Smooth muscle cell (in vitro differentiated cells): ENCODE measurements at regions not wholly inside any gene's neighbourhood (a gene's known extent, or its start where the extent isn't known, plus 50 kb on each side); places are given as distances from the start of the nearest gene placed in this dataset.

ENCODE experiments used
- DNase-seq: peaks from one replicate; lab custom pipeline; 2025; ENCODE audit not compliant: unreplicated experiment; lab: John Stamatoyannopoulos, UW
- H2AFZ ChIP-seq: fragments of 200-600 bp; sonication (generic); 2 replicates; pipeline ENCODE4 v1.6.0; 2016; ENCODE audit warnings: antibody characterized with exemption, low read depth, mild to moderate bottlenecking
- H3F3A ChIP-seq: fragments of 200-600 bp; sonication (generic); 2 replicates; pipeline ENCODE4 v1.6.0; 2017; ENCODE audit warnings: antibody characterized with exemption, low read depth
- H3K27ac ChIP-seq: fragments of 200-600 bp; sonication (generic); 2 replicates; pipeline ENCODE4 v1.5.1; 2016; ENCODE audit warnings: low read depth, mild to moderate bottlenecking
- H3K27me3 ChIP-seq: fragments of 200-600 bp; sonication (generic); 2 replicates; pipeline ENCODE4 v1.6.1; 2016; ENCODE audit warnings: low read depth, mild to moderate bottlenecking
- H3K36me3 ChIP-seq: fragments of 200-600 bp; sonication (generic); 2 replicates; pipeline ENCODE4 v1.5.1; 2016; ENCODE audit warnings: low read depth
- H3K4me1 ChIP-seq: fragments of 200-600 bp; sonication (generic); 2 replicates; pipeline ENCODE4 v1.5.1; 2016; ENCODE audit warnings: low read depth
- H3K4me2 ChIP-seq: fragments of 200-600 bp; sonication (generic); 2 replicates; pipeline ENCODE4 v1.6.0; 2016; ENCODE audit warnings: mild to moderate bottlenecking
- H3K4me3 ChIP-seq: fragments of 200-600 bp; sonication (generic); 2 replicates; pipeline ENCODE4 v1.5.1; 2016; ENCODE audit warnings: mild to moderate bottlenecking
- H3K79me2 ChIP-seq: fragments of 200-600 bp; sonication (generic); 2 replicates; pipeline ENCODE4 v1.6.0; 2016; ENCODE audit warnings: low read depth, mild to moderate bottlenecking
- H3K9ac ChIP-seq: fragments of 200-600 bp; sonication (generic); 2 replicates; pipeline ENCODE4 v1.6.0; 2016; ENCODE audit warnings: low read depth
- H3K9me3 ChIP-seq: fragments of 200-600 bp; sonication (generic); replicated peaks from 2 replicates; pipeline ENCODE4 v1.5.1; 2016; ENCODE audit warnings: low read depth
- H4K20me1 ChIP-seq: fragments of 200-600 bp; sonication (generic); 2 replicates; pipeline ENCODE4 v1.6.0; 2016; ENCODE audit warnings: low read depth
- WGBS: methylation state at CpG from one replicate; pipeline ENCODE4 v1.1.7; 2016; ENCODE audit warnings: low lambda C conversion rate; 5-methylcytosine and 5-hydroxymethylcytosine counted together
- TF ChIP-seq, protein P1 (sequence below): fragments of 200-600 bp; sonication (generic); IDR thresholded peaks from 2 replicates; pipeline ENCODE4 v1.5.1; 2017; ENCODE audit warnings: borderline replicate concordance, mild to moderate bottlenecking, antibody characterized with exemption; ENCODE audit not compliant: insufficient read depth, poor library complexity, severe bottlenecking

DNA sequence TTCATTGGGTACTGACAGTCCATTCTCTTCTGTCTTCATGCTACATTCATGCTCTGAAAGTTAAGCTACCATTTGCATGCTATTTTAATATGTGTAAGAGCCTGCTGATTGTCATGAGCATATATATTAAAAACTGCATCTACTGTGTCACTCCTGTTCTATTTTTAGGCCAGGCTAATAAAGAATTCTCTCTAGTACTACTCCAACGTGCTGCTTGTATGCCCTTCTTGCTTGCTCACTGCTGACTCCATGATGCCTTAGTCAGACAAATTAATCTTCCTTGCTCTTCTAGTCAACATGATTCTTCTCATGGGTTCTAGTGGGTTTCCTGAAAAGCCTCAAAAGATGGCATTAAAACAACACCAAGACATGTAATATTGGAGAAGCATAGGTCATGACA lies 1600.1 kb downstream of the DPP10 start:
- H3K27me3 ChIP-seq, result no peaks in the 10 kb centered on the region
- no peaks in the 10 kb centered on the region for H3K9me3 ChIP-seq
- TF ChIP-seq, protein P1, sequence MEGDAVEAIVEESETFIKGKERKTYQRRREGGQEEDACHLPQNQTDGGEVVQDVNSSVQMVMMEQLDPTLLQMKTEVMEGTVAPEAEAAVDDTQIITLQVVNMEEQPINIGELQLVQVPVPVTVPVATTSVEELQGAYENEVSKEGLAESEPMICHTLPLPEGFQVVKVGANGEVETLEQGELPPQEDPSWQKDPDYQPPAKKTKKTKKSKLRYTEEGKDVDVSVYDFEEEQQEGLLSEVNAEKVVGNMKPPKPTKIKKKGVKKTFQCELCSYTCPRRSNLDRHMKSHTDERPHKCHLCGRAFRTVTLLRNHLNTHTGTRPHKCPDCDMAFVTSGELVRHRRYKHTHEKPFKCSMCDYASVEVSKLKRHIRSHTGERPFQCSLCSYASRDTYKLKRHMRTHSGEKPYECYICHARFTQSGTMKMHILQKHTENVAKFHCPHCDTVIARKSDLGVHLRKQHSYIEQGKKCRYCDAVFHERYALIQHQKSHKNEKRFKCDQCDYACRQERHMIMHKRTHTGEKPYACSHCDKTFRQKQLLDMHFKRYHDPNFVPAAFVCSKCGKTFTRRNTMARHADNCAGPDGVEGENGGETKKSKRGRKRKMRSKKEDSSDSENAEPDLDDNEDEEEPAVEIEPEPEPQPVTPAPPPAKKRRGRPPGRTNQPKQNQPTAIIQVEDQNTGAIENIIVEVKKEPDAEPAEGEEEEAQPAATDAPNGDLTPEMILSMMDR, result no peak
- no peak overlapping the region for H3K4me2 ChIP-seq
- H3K36me3 ChIP-seq, result no peaks in the 10 kb centered on the region
- H3K79me2 ChIP-seq, result no peaks in the 10 kb centered on the region
- H3K4me3 ChIP-seq, result no peak overlapping the region
- H4K20me1 ChIP-seq, result no peaks in the 10 kb centered on the region
- no peaks in the 10 kb centered on the region for H3F3A ChIP-seq
- DNase-seq, result no peak
- no peaks in the 10 kb centered on the region for H3K4me1 ChIP-seq
- H3K27ac ChIP-seq, result no peak overlapping the region
- no peak overlapping the region for H2AFZ ChIP-seq
- WGBS, result 44% methylated on average over 1 of the region's 1 CpG
- H3K9ac ChIP-seq, result no peak overlapping the region

DNA sequence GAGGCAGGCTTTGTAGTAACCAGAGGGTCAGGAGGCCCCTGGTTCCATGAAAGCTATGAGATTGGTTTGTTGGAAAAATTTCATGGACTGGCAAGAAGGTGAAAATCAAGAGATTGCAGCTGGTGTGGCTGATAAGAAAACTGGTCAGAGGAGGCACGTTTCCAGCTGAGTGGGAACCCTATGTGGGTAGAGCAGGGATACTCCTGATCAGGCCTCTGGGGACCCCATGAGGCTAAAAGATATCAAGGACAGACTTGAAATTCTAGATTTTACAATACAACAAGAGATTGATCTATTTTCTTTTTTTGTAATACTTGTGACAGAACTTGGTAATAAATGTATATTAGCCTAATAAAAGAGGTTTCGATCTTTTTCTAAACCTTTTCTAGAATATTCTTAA lies 1615.1 kb downstream of the DPP10 start:
- H3K79me2 ChIP-seq, result no peaks in the 10 kb centered on the region

DNA sequence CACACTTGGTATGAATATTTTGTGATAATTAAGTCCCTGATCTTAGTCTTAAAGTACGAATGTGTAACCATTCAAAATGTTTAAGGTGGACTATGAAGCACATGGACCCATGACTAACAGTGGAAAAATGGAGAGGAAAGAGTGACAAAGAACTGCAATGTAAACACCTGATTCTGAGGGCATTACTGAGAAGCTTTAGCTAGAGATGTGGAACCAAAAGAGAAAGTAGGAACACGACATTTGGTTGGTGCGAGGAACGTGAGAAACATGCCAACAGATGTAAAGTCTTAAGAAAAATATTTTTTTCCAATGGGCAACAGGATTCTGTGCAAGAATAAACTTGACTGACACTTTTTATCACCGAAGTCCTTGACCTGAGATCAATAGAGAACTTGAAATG lies 1618.6 kb downstream of the DPP10 start:
- H3K4me2 ChIP-seq, result no peak overlapping the region
- H3K9ac ChIP-seq, result no peak overlapping the region
- no peaks in the 10 kb centered on the region for H3F3A ChIP-seq
- H3K4me3 ChIP-seq, result no peak overlapping the region
- H3K9me3 ChIP-seq, result no peaks in the 10 kb centered on the region
- H3K27me3 ChIP-seq, result peaks cover 4% of the 10 kb centered on the region
- no peaks in the 10 kb centered on the region for H4K20me1 ChIP-seq
- WGBS, result 84% methylated on average over 5 of the region's 5 CpGs
- no peak overlapping the region for H2AFZ ChIP-seq
- H3K4me1 ChIP-seq, result no peaks in the 10 kb centered on the region
- H3K36me3 ChIP-seq, result no peaks in the 10 kb centered on the region
- DNase-seq, result no peak
- H3K27ac ChIP-seq, result no peak overlapping the region
- H3K79me2 ChIP-seq, result no peaks in the 10 kb centered on the region
- TF ChIP-seq, protein P1, result no peak

More for the DNA sequence above, 1615.1 kb downstream of the DPP10 start:
- WGBS, result 63% methylated on average over 2 of the region's 2 CpGs
- no peak overlapping the region for H3K9ac ChIP-seq
- H3K4me3 ChIP-seq, result no peak overlapping the region
- H3K4me2 ChIP-seq, result no peak overlapping the region
- no peaks in the 10 kb centered on the region for H3F3A ChIP-seq
- H3K4me1 ChIP-seq, result no peaks in the 10 kb centered on the region
- no peak overlapping the region for H2AFZ ChIP-seq
- H4K20me1 ChIP-seq, result no peaks in the 10 kb centered on the region
- no peaks in the 10 kb centered on the region for H3K9me3 ChIP-seq
- DNase-seq, result no peak
- no peak overlapping the region for H3K27ac ChIP-seq
- H3K36me3 ChIP-seq, result no peaks in the 10 kb centered on the region
- peaks cover 4% of the 10 kb centered on the region for H3K27me3 ChIP-seq
- TF ChIP-seq, protein P1, result no peak

DNA sequence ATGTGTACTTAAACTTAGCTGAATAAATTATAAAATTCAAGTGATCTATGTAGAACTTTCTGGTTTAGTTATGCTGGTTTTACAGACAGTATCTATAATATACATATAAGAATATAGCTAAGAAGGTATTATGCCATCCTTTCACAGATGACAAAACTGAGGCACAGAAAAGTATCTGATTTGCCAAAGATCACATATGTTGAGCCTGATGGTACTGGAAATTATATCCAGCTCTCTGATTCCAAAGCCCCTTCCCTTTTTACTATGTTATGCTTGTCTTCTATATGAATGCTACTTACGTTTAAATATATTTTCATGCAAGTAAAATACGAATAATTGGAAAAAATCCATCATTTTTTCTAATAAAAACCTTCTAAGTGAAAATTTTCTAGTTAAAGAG lies 1631.3 kb downstream of the DPP10 start:
- H3K4me3 ChIP-seq, result no peak overlapping the region
- H3F3A ChIP-seq, result no peaks in the 10 kb centered on the region
- no peaks in the 10 kb centered on the region for H3K79me2 ChIP-seq
- H3K9me3 ChIP-seq, result no peaks in the 10 kb centered on the region
- H3K36me3 ChIP-seq, result no peaks in the 10 kb centered on the region
- DNase-seq, result no peak
- TF ChIP-seq, protein P1, result no peak
- no peak overlapping the region for H3K4me2 ChIP-seq
- no peaks in the 10 kb centered on the region for H4K20me1 ChIP-seq
- no peaks in the 10 kb centered on the region for H3K4me1 ChIP-seq
- H3K9ac ChIP-seq, result no peak overlapping the region
- WGBS, result 86% methylated on average over 2 of the region's 2 CpGs
- no peak overlapping the region for H3K27ac ChIP-seq
- no peaks in the 10 kb centered on the region for H3K27me3 ChIP-seq
- no peak overlapping the region for H2AFZ ChIP-seq
